IMR-90 (cell line): ENCODE measurements at regions not wholly inside any gene's neighbourhood (a gene's known extent, or its start where the extent isn't known, plus 50 kb on each side); places are given as distances from the start of the nearest gene placed in this dataset.

Source experiments
- ATAC-seq: fragments of 200-7000 bp; cut with Tn5 transposase; 2 replicates; pipeline ENCODE4 v1.9.1; 2020; ENCODE audit warnings: low read depth, mild to moderate bottlenecking, moderate library complexity
- BruUV-seq: library from RNA; stranded (reverse); fragments of 400-500 nt; replicated peaks from 2 replicates; lab custom pipeline; 2021; lab: Mats Ljungman, UMichigan
- CTCF ChIA-PET: fragments of 300-600 bp; formaldehyde crosslinking; extraction: SDS; loops from one replicate; lab custom pipeline; 2021; ENCODE audit warnings: antibody characterized with exemption; lab: Yijun Ruan, JAX
- POLR2A ChIA-PET: fragments of 300-600 bp; sonication (Branson Sonifier 250); formaldehyde crosslinking; loops from one replicate; lab custom pipeline; 2022; ENCODE audit warnings: antibody characterized with exemption; ENCODE audit not compliant: unreplicated experiment; lab: Charles Lee
- DNase-seq: peaks from one replicate; pipeline ENCODE4 v3.0.0; 2013
- H2AFZ ChIP-seq: replicated peaks from 2 replicates; pipeline ENCODE3; 2013; ENCODE audit warnings: low read length, mild to moderate bottlenecking; ENCODE audit not compliant: poor library complexity
- H2AK5ac ChIP-seq: 2 replicates; pipeline ENCODE4 v1.6.1; 2013; ENCODE audit warnings: low read depth, low read length, inconsistent platforms
- H2AK9ac ChIP-seq: replicated peaks from 2 replicates; pipeline ENCODE3; 2013; ENCODE audit warnings: mild to moderate bottlenecking, low read depth, low read length, moderate library complexity; ENCODE audit not compliant: poor library complexity
- H2BK120ac ChIP-seq: 2 replicates; pipeline ENCODE4 v1.6.1; 2013; ENCODE audit warnings: low read depth, low read length, inconsistent platforms
- H2BK15ac ChIP-seq: 3 replicates; pipeline ENCODE4 v1.6.1; 2013; ENCODE audit warnings: low read depth, low read length, inconsistent platforms
- H2BK20ac ChIP-seq: 2 replicates; pipeline ENCODE4 v1.6.1; 2013; ENCODE audit warnings: low read depth, mild to moderate bottlenecking, inconsistent platforms, low read length, moderate library complexity
- H2BK5ac ChIP-seq: 2 replicates; pipeline ENCODE4 v1.6.1; 2013; ENCODE audit warnings: mild to moderate bottlenecking, low read depth, low read length, inconsistent platforms; ENCODE audit not compliant: poor library complexity, severe bottlenecking
- H3K14ac ChIP-seq: replicated peaks from 2 replicates; pipeline ENCODE4 v1.6.1; 2013; ENCODE audit warnings: low read depth, low read length, inconsistent platforms
- H3K18ac ChIP-seq: 2 replicates; pipeline ENCODE4 v1.6.1; 2013; ENCODE audit warnings: low read depth, low read length, control low read depth
- H3K23ac ChIP-seq: 2 replicates; pipeline ENCODE4 v1.6.1; 2013; ENCODE audit warnings: low read depth, low read length, inconsistent platforms
- H3K27ac ChIP-seq: 2 replicates; pipeline ENCODE4 v1.5.1; 2013; ENCODE audit warnings: mild to moderate bottlenecking, control low read depth, low read length; ENCODE audit not compliant: insufficient read depth
- H3K27me3 ChIP-seq: 2 replicates; pipeline ENCODE4 v1.6.1; 2013; ENCODE audit warnings: low read length; ENCODE audit not compliant: control insufficient read depth, insufficient read depth
- H3K36me3 ChIP-seq: 2 replicates; pipeline ENCODE4 v1.6.1; 2013; ENCODE audit warnings: low read length, mixed read lengths; ENCODE audit not compliant: control insufficient read depth, insufficient read depth
- H3K4ac ChIP-seq: 2 replicates; pipeline ENCODE4 v1.6.1; 2013; ENCODE audit warnings: low read depth, low read length, inconsistent platforms
- H3K4me1 ChIP-seq: 2 replicates; pipeline ENCODE4 v1.6.1; 2013; ENCODE audit warnings: low read length, mixed read lengths; ENCODE audit not compliant: control insufficient read depth, insufficient read depth
- H3K4me2 ChIP-seq: 2 replicates; pipeline ENCODE4 v1.6.1; 2013; ENCODE audit warnings: low read depth, mild to moderate bottlenecking, control low read depth, low read length, moderate library complexity
- H3K4me3 ChIP-seq: 2 replicates; pipeline ENCODE4 v1.5.1; 2013; ENCODE audit warnings: low read depth, mild to moderate bottlenecking, control low read depth, low read length, moderate library complexity; ENCODE audit not compliant: insufficient read depth
- H3K56ac ChIP-seq: 2 replicates; pipeline ENCODE4 v1.6.1; 2013; ENCODE audit warnings: low read length, inconsistent platforms; ENCODE audit not compliant: insufficient read depth; ENCODE audit errors: extremely low read depth
- H3K79me1 ChIP-seq, 2 experiments: 2 replicates each; pipeline ENCODE4 v1.6.1; 2013; ENCODE audit warnings: low read length in 2 of 2, inconsistent platforms in 1 of 2, low read depth in 1 of 2
- H3K9ac ChIP-seq: 2 replicates; pipeline ENCODE4 v1.6.1; 2013; ENCODE audit warnings: low read depth, low read length, control low read depth
- H3K9me1 ChIP-seq: 2 replicates; pipeline ENCODE4 v1.6.1; 2013; ENCODE audit warnings: low read length, inconsistent platforms; ENCODE audit not compliant: insufficient read depth
- H3K9me3 ChIP-seq: 2 replicates; pipeline ENCODE4 v1.6.1; 2013; ENCODE audit warnings: low read length; ENCODE audit not compliant: control insufficient read depth, insufficient read depth
- H4K20me1 ChIP-seq: 2 replicates; pipeline ENCODE4 v1.6.1; 2013; ENCODE audit warnings: low read length, inconsistent platforms; ENCODE audit not compliant: insufficient read depth
- H4K5ac ChIP-seq: 2 replicates; pipeline ENCODE4 v1.6.1; 2013; ENCODE audit warnings: mild to moderate bottlenecking, low read depth, low read length, control low read depth
- H4K8ac ChIP-seq, 2 experiments: 2 replicates each; pipeline ENCODE4 v1.6.1; 2013; ENCODE audit warnings: low read depth in 2 of 2, low read length in 2 of 2, control low read depth in 1 of 2, inconsistent platforms in 1 of 2
- H4K91ac ChIP-seq: 2 replicates; pipeline ENCODE4 v1.6.1; 2013; ENCODE audit warnings: low read depth, low read length, inconsistent platforms; ENCODE audit not compliant: insufficient read depth
- BHLHE40 ChIP-seq: fragments of 150-350 bp; IDR thresholded peaks from 2 replicates; pipeline ENCODE4 v1.6.1; 2016; ENCODE audit warnings: mild to moderate bottlenecking, low read depth, low read length
- CHD1 ChIP-seq: IDR thresholded peaks from 2 replicates; pipeline ENCODE4 v1.6.1; 2012; ENCODE audit warnings: low read depth, low read length, improper control_type of control experiment
- MAFK ChIP-seq: IDR thresholded peaks from 2 replicates; pipeline ENCODE4 v1.6.1; 2012; ENCODE audit warnings: low read depth, low read length, improper control_type of control experiment
- MAZ ChIP-seq: IDR thresholded peaks from 2 replicates; pipeline ENCODE4 v1.6.1; 2012; ENCODE audit warnings: low read depth, mild to moderate bottlenecking, low read length, improper control_type of control experiment, moderate library complexity, borderline replicate concordance
- MXI1 ChIP-seq: IDR thresholded peaks from 2 replicates; pipeline ENCODE4 v1.6.1; 2012; ENCODE audit warnings: low read depth, mild to moderate bottlenecking, low read length, moderate library complexity, borderline replicate concordance
- POLR2A ChIP-seq: IDR thresholded peaks from 2 replicates; pipeline ENCODE4 v1.6.1; 2012; ENCODE audit warnings: mild to moderate bottlenecking, low read depth, low read length
- RAD21 ChIP-seq: IDR thresholded peaks from 2 replicates; pipeline ENCODE4 v1.6.1; 2012; ENCODE audit warnings: low read length, improper control_type of control experiment
- RCOR1 ChIP-seq: IDR thresholded peaks from 2 replicates; pipeline ENCODE4 v1.6.1; 2012; ENCODE audit warnings: mild to moderate bottlenecking, low read length, improper control_type of control experiment; ENCODE audit not compliant: insufficient replicate concordance
- RFX5 ChIP-seq: IDR thresholded peaks from 2 replicates; pipeline ENCODE4 v1.8.0; 2012; ENCODE audit warnings: low read depth, mild to moderate bottlenecking, low read length, moderate library complexity
- SMC3 ChIP-seq: fragments of 150-350 bp; IDR thresholded peaks from 2 replicates; pipeline ENCODE4 v1.6.1; 2016; ENCODE audit warnings: low read depth, mild to moderate bottlenecking, antibody characterized with exemption, low read length, moderate library complexity
- WGBS, 2 experiments: methylation state at CpG; one replicate each; pipeline versions ENCODE4 v1.1.5 to v1.1.7; 2013; ENCODE audit warnings: missing lambda C conversion rate in 2 of 2; ENCODE audit not compliant: insufficient read length in 1 of 2; ENCODE audit errors: extremely low coverage in 2 of 2; 5-methylcytosine and 5-hydroxymethylcytosine counted together
- dilution Hi-C: fragments of 300-500 bp; cut with HindIII; formaldehyde crosslinking; loops from one replicate; pipeline ENCODE4 v1.14.3; 2018; ENCODE audit warnings: low sequenced_read_pairs; ENCODE audit not compliant: unreplicated experiment
- in situ Hi-C: fragments of 300-500 bp; cut with MboI; formaldehyde crosslinking; loops from 3 replicates; pipeline ENCODE4 v1.14.3; 2019; ENCODE audit warnings: low sequenced_read_pairs, inconsistent platforms, mixed read lengths
- intact Hi-C: fragments of 100-400 bp; cut with micrococcal nuclease; formaldehyde crosslinking; loops from 2 replicates; pipeline ENCODE4 v1.10.0; 2022
- TF ChIP-seq, protein P1 (sequence below): fragments of 150-350 bp; IDR thresholded peaks from 2 replicates; pipeline ENCODE4 v1.6.1; 2017; ENCODE audit warnings: mild to moderate bottlenecking, antibody characterized with exemption, low read length, low read depth
- TF ChIP-seq, protein P2 (sequence below): conservative IDR thresholded peaks from 2 replicates; pipeline ENCODE4 v1.5.1; 2012; ENCODE audit warnings: mild to moderate bottlenecking, low read depth, low read length, improper control_type of control experiment

DNA sequence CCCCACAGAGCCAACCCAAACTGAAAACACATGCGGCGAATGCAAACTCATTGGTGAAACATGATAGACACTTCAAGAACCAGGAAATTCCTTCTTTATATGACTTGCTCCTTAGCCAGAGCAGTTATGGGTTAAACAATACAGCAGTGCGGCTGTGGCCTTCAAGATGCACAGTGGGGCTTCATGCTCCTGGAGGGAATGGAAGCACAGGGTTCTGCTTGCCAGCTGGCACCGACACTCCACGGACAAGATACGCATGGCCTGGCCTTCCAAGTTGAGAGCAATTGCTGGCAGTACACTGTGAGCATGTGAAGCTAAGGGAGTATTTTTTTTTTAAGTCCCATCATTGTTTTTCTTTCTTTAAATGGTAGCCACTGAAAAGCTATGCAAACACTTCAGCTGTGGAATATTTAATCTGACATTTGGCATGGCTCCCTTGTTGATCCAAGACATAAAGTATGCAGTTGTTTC is 451.6 kb upstream of the CD180 start:
- Histone ChIP-seq H3K4me3 (no peak overlapping the region), H2AK5ac (no peak overlapping the region), H2BK20ac (no peak overlapping the region), H2BK15ac (no peak overlapping the region), H4K20me1 (no peaks in the 10 kb centered on the region), H3K4me2 (no peak overlapping the region), H3K4ac (no peak overlapping the region), H4K5ac (no peak overlapping the region), H3K9me1 (no peaks in the 10 kb centered on the region), H3K18ac (no peak overlapping the region), H2AK9ac (no peak overlapping the region), H3K56ac (no peak overlapping the region), H3K27me3 (no peaks in the 10 kb centered on the region), H3K4me1 (no peaks in the 10 kb centered on the region), H2BK120ac (no peak overlapping the region), H3K36me3 (no peaks in the 10 kb centered on the region), H3K27ac (no peak overlapping the region), H3K9ac (no peak overlapping the region), H4K8ac (no peak overlapping the region), H3K14ac (no peak overlapping the region), H4K91ac (no peak overlapping the region), H3K23ac (no peak overlapping the region), H2BK5ac (no peak overlapping the region), H2AFZ (no peak overlapping the region), H3K9me3 (no peaks in the 10 kb centered on the region), H3K79me1 (no peaks in the 10 kb centered on the region)
- dilution Hi-C loops: no loop called here
- in situ Hi-C loops: no loop called here
- 35% methylated on average over 2 of the region's 6 CpGs; no CpG with 5 or more reads in 1 of the 2 experiments for WGBS, 2 experiments
- no TSS peak for BruUV-seq
- intact Hi-C loops: no loop called here
- DNase-seq (no peak), ATAC-seq (no peak)
- ChIA-PET POLR2A (no interaction called here), CTCF (no interaction called here)
- TF ChIP-seq, protein P1, sequence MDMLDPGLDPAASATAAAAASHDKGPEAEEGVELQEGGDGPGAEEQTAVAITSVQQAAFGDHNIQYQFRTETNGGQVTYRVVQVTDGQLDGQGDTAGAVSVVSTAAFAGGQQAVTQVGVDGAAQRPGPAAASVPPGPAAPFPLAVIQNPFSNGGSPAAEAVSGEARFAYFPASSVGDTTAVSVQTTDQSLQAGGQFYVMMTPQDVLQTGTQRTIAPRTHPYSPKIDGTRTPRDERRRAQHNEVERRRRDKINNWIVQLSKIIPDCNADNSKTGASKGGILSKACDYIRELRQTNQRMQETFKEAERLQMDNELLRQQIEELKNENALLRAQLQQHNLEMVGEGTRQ: no peak
- TF ChIP-seq BHLHE40: no peak
- TF ChIP-seq RFX5: no peak
- no peak for TF ChIP-seq CHD1
- no peak for TF ChIP-seq POLR2A
- TF ChIP-seq, protein P2, sequence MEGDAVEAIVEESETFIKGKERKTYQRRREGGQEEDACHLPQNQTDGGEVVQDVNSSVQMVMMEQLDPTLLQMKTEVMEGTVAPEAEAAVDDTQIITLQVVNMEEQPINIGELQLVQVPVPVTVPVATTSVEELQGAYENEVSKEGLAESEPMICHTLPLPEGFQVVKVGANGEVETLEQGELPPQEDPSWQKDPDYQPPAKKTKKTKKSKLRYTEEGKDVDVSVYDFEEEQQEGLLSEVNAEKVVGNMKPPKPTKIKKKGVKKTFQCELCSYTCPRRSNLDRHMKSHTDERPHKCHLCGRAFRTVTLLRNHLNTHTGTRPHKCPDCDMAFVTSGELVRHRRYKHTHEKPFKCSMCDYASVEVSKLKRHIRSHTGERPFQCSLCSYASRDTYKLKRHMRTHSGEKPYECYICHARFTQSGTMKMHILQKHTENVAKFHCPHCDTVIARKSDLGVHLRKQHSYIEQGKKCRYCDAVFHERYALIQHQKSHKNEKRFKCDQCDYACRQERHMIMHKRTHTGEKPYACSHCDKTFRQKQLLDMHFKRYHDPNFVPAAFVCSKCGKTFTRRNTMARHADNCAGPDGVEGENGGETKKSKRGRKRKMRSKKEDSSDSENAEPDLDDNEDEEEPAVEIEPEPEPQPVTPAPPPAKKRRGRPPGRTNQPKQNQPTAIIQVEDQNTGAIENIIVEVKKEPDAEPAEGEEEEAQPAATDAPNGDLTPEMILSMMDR: no peak
- no peak for TF ChIP-seq RAD21
- TF ChIP-seq SMC3: no peak
- TF ChIP-seq RCOR1: no peak
- no peak for TF ChIP-seq MAZ
- TF ChIP-seq MAFK: no peak
- no peak for TF ChIP-seq MXI1
